SJSA1 (cell line): ENCODE measurements at regions not wholly inside any gene's neighbourhood (a gene's known extent, or its start where the extent isn't known, plus 50 kb on each side); places are given as distances from the start of the nearest gene placed in this dataset.

ENCODE experiments used
- DNase-seq, 2 experiments: peaks; one replicate each; pipeline ENCODE4 v3.0.0-alpha.2; 2015 to 2020; ENCODE audit warnings: low spot score in 2 of 2, low read depth in 1 of 2
- H3K27ac ChIP-seq: fragments of 250-450 bp; sonication (Bioruptor Pico); 2 replicates; pipeline ENCODE4 v1.5.1; 2020; ENCODE audit warnings: mild to moderate bottlenecking, moderate library complexity
- H3K27me3 ChIP-seq: fragments of 250-450 bp; sonication (Bioruptor Pico); replicated peaks from 2 replicates; pipeline ENCODE4 v1.5.1; 2020; ENCODE audit warnings: mild to moderate bottlenecking, moderate library complexity
- H3K36me3 ChIP-seq: fragments of 250-450 bp; sonication (Bioruptor Pico); 2 replicates; pipeline ENCODE4 v1.5.1; 2020; ENCODE audit warnings: mild to moderate bottlenecking
- H3K4me1 ChIP-seq: fragments of 250-450 bp; sonication (Bioruptor Pico); replicated peaks from 2 replicates; pipeline ENCODE4 v1.6.1; 2021; ENCODE audit warnings: mild to moderate bottlenecking
- H3K4me3 ChIP-seq: fragments of 250-450 bp; sonication (Bioruptor Pico); 2 replicates; pipeline ENCODE4 v1.5.1; 2020; ENCODE audit warnings: mild to moderate bottlenecking
- H3K9me3 ChIP-seq: fragments of 250-450 bp; sonication (Bioruptor Pico); replicated peaks from 2 replicates; pipeline ENCODE4 v1.5.1; 2020; ENCODE audit warnings: mild to moderate bottlenecking

- no peaks in the 10 kb centered on the region for H3K9me3 ChIP-seq
- no peak for DNase-seq
- H3K27me3 ChIP-seq: no peaks in the 10 kb centered on the region
- peaks cover 43% of the 10 kb centered on the region for H3K4me1 ChIP-seq
- peaks cover 34% of the 10 kb centered on the region for H3K36me3 ChIP-seq
- no peak overlapping the region for H3K4me3 ChIP-seq
- no peak overlapping the region for H3K27ac ChIP-seq
Measured at GRCh38 chr12:124508381-124509079, 58.9 kb downstream of the NCOR2 start.

GRCh38 chr12:124507188-124508109 is 60.0 kb downstream of the NCOR2 start:
- no peak overlapping the region for H3K27ac ChIP-seq
- H3K9me3 ChIP-seq: no peaks in the 10 kb centered on the region
- no peak for DNase-seq
- no peak overlapping the region for H3K4me3 ChIP-seq
- peaks cover 32% of the 10 kb centered on the region for H3K4me1 ChIP-seq
- H3K36me3 ChIP-seq: peaks cover 32% of the 10 kb centered on the region
- H3K27me3 ChIP-seq: no peaks in the 10 kb centered on the region

- H3K4me1 ChIP-seq: peaks cover 26% of the 10 kb centered on the region
Measured at GRCh38 chr12:124506832-124507153, 60.6 kb downstream of the NCOR2 start.

GRCh38 chr12:124506145-124506831 is 61.1 kb downstream of the NCOR2 start:
- no peaks in the 10 kb centered on the region for H3K9me3 ChIP-seq
- H3K36me3 ChIP-seq: peaks cover 33% of the 10 kb centered on the region
- no peak overlapping the region for H3K27ac ChIP-seq
- no peaks in the 10 kb centered on the region for H3K27me3 ChIP-seq
- no peak for DNase-seq
- H3K4me1 ChIP-seq: peaks cover 25% of the 10 kb centered on the region
- no peak overlapping the region for H3K4me3 ChIP-seq

More at GRCh38 chr12:124506832-124507153, 60.6 kb downstream of the NCOR2 start:
- no peak for DNase-seq
- Histone ChIP-seq H3K9me3 (no peaks in the 10 kb centered on the region), H3K36me3 (peaks cover 33% of the 10 kb centered on the region), H3K27ac (no peak overlapping the region), H3K4me3 (no peak overlapping the region), H3K27me3 (no peaks in the 10 kb centered on the region)

GRCh38 chr12:124505001-124505818 is 62.2 kb downstream of the NCOR2 start:
- no peak overlapping the region for H3K27ac ChIP-seq

GRCh38 chr12:124504273-124505000 is 63.0 kb downstream of the NCOR2 start:
- H3K4me1 ChIP-seq: peaks cover 35% of the 10 kb centered on the region
- H3K4me3 ChIP-seq: no peak overlapping the region
- no peaks in the 10 kb centered on the region for H3K27me3 ChIP-seq
- H3K27ac ChIP-seq: no peak overlapping the region
- no peak for DNase-seq
- no peaks in the 10 kb centered on the region for H3K9me3 ChIP-seq
- H3K36me3 ChIP-seq: peaks cover 35% of the 10 kb centered on the region

More at GRCh38 chr12:124505001-124505818, 62.2 kb downstream of the NCOR2 start:
- Histone ChIP-seq H3K4me1 (peaks cover 34% of the 10 kb centered on the region), H3K27me3 (no peaks in the 10 kb centered on the region), H3K36me3 (peaks cover 28% of the 10 kb centered on the region), H3K9me3 (no peaks in the 10 kb centered on the region), H3K4me3 (no peak overlapping the region)
- DNase-seq: no peak

GRCh38 chr12:124503305-124503704 is 64.1 kb downstream of the NCOR2 start:
- Histone ChIP-seq H3K9me3 (no peaks in the 10 kb centered on the region), H3K27ac (no peak overlapping the region), H3K36me3 (peaks cover 33% of the 10 kb centered on the region), H3K27me3 (no peaks in the 10 kb centered on the region), H3K4me1 (peaks cover 37% of the 10 kb centered on the region), H3K4me3 (no peak overlapping the region)
- DNase-seq: no peak

GRCh38 chr12:124502379-124502778 is 65.0 kb downstream of the NCOR2 start:
- no peak for DNase-seq
- H3K9me3 ChIP-seq: no peaks in the 10 kb centered on the region
- H3K4me1 ChIP-seq: peaks cover 46% of the 10 kb centered on the region
- H3K36me3 ChIP-seq: peaks cover 34% of the 10 kb centered on the region
- H3K4me3 ChIP-seq: no peak overlapping the region
- H3K27ac ChIP-seq: no peak overlapping the region
- no peaks in the 10 kb centered on the region for H3K27me3 ChIP-seq

GRCh38 chr12:124501827-124502226 is 65.6 kb downstream of the NCOR2 start:
- peaks cover 31% of the 10 kb centered on the region for H3K36me3 ChIP-seq
- no peak overlapping the region for H3K4me3 ChIP-seq
- H3K27ac ChIP-seq: no peak overlapping the region
- peaks cover 48% of the 10 kb centered on the region for H3K4me1 ChIP-seq
- no peak for DNase-seq
- H3K27me3 ChIP-seq: no peaks in the 10 kb centered on the region
- H3K9me3 ChIP-seq: no peaks in the 10 kb centered on the region

GRCh38 chr12:124501112-124501561 is 66.3 kb downstream of the NCOR2 start:
- H3K9me3 ChIP-seq: no peaks in the 10 kb centered on the region
- no peaks in the 10 kb centered on the region for H3K27me3 ChIP-seq
- no peak overlapping the region for H3K4me3 ChIP-seq
- no peak overlapping the region; the same call in 1 of the 2 replicates for H3K27ac ChIP-seq
- peaks cover 28% of the 10 kb centered on the region for H3K36me3 ChIP-seq
- DNase-seq: no peak
- H3K4me1 ChIP-seq: peaks cover 50% of the 10 kb centered on the region

- no peak overlapping the region for H3K27ac ChIP-seq
- H3K9me3 ChIP-seq: no peaks in the 10 kb centered on the region
- H3K36me3 ChIP-seq: peaks cover 32% of the 10 kb centered on the region
- no peak for DNase-seq
- H3K4me3 ChIP-seq: no peak overlapping the region
- peaks cover 50% of the 10 kb centered on the region for H3K4me1 ChIP-seq
- H3K27me3 ChIP-seq: no peaks in the 10 kb centered on the region
Measured at GRCh38 chr12:124499898-124500244, 67.5 kb downstream of the NCOR2 start.

- Histone ChIP-seq H3K27ac (no peak overlapping the region), H3K27me3 (no peaks in the 10 kb centered on the region), H3K9me3 (no peaks in the 10 kb centered on the region), H3K4me3 (no peak overlapping the region), H3K36me3 (peaks cover 38% of the 10 kb centered on the region), H3K4me1 (peaks cover 47% of the 10 kb centered on the region)
- DNase-seq: no peak
Measured at GRCh38 chr12:124499190-124499753, 68.1 kb downstream of the NCOR2 start.
